ENCODE measurements at regions not wholly inside any gene's neighbourhood (a gene's known extent, or its start where the extent isn't known, plus 50 kb on each side); places are given as distances from the start of the nearest gene placed in this dataset.

GRCh38 chr9:107628444-107628843, 138.9 kb upstream of the KLF4 start:
- TF ChIP-seq CTCF (IDR thresholded peaks at IDR 0.05; ENCODE audit: low read length) (no peak), EZH2 (IDR thresholded peaks at IDR 0.05; ENCODE audit: borderline replicate concordance, low read length) (no peak)

Data from OCI-LY1 (cell line).